GM08714 (cell line): ENCODE measurements at regions not wholly inside any gene's neighbourhood (a gene's known extent, or its start where the extent isn't known, plus 50 kb on each side); places are given as distances from the start of the nearest gene placed in this dataset.

ENCODE experiments used
- H3K4me3 ChIP-seq: fragments of 200-500 bp; sonication (Bioruptor generic); 2 replicates; pipeline ENCODE4 v1.5.1; 2014; ENCODE audit warnings: mild to moderate bottlenecking, low read length, inconsistent platforms
- ZNF274 ChIP-seq: IDR thresholded peaks from 2 replicates; pipeline ENCODE4 v1.6.1; 2012; ENCODE audit warnings: mild to moderate bottlenecking, low read depth, low read length

GRCh38 chr17:34770586-34770985 is 190.7 kb downstream of the CCT6B start:
- TF ChIP-seq ZNF274, result no peak
- no peak overlapping the region for H3K4me3 ChIP-seq

- no peak for TF ChIP-seq ZNF274
- H3K4me3 ChIP-seq, result no peak overlapping the region
These were observed 190.5 kb downstream of the TMEM132E start for GRCh38 chr17:34769899-34770298.

- H3K4me3 ChIP-seq, result no peak overlapping the region
- TF ChIP-seq ZNF274, result no peak
These were observed 189.7 kb downstream of the TMEM132E start for GRCh38 chr17:34769049-34769448.

- H3K4me3 ChIP-seq, result no peak overlapping the region
- TF ChIP-seq ZNF274, result no peak
These were observed 185.9 kb downstream of the TMEM132E start for GRCh38 chr17:34765291-34765690.

GRCh38 chr17:34764716-34765115 is 185.3 kb downstream of the TMEM132E start:
- no peak overlapping the region for H3K4me3 ChIP-seq
- TF ChIP-seq ZNF274, result no peak

GRCh38 chr17:34763728-34764665 is 184.6 kb downstream of the TMEM132E start:
- TF ChIP-seq ZNF274, result no peak

GRCh38 chr17:34762078-34762477 is 182.7 kb downstream of the TMEM132E start:
- TF ChIP-seq ZNF274, result no peak

More at GRCh38 chr17:34763728-34764665, 184.6 kb downstream of the TMEM132E start:
- no peak overlapping the region for H3K4me3 ChIP-seq

GRCh38 chr17:34761646-34762045 is 182.3 kb downstream of the TMEM132E start:
- no peak overlapping the region for H3K4me3 ChIP-seq
- TF ChIP-seq ZNF274, result no peak

More at GRCh38 chr17:34762078-34762477, 182.7 kb downstream of the TMEM132E start:
- H3K4me3 ChIP-seq, result no peak overlapping the region

- no peak for TF ChIP-seq ZNF274
- no peak overlapping the region for H3K4me3 ChIP-seq
These were observed 181.6 kb downstream of the TMEM132E start for GRCh38 chr17:34760931-34761495.

GRCh38 chr17:34758718-34759117 is 179.3 kb downstream of the TMEM132E start:
- no peak overlapping the region for H3K4me3 ChIP-seq
- no peak for TF ChIP-seq ZNF274

GRCh38 chr17:34758316-34758715 is 178.9 kb downstream of the TMEM132E start:
- no peak overlapping the region for H3K4me3 ChIP-seq
- no peak for TF ChIP-seq ZNF274

GRCh38 chr17:34757611-34758010 is 178.2 kb downstream of the TMEM132E start:
- TF ChIP-seq ZNF274, result no peak

GRCh38 chr17:34757106-34757505 is 177.7 kb downstream of the TMEM132E start:
- H3K4me3 ChIP-seq, result no peak overlapping the region
- TF ChIP-seq ZNF274, result no peak

More at GRCh38 chr17:34757611-34758010, 178.2 kb downstream of the TMEM132E start:
- H3K4me3 ChIP-seq, result no peak overlapping the region

GRCh38 chr17:34756637-34757021 is 177.2 kb downstream of the TMEM132E start:
- TF ChIP-seq ZNF274, result no peak
- no peak overlapping the region for H3K4me3 ChIP-seq
